K562 (cell line): ENCODE measurements at regions not wholly inside any gene's neighbourhood (a gene's known extent, or its start where the extent isn't known, plus 50 kb on each side); places are given as distances from the start of the nearest gene placed in this dataset.
A peak's percentile ranks its signal among the peaks of the same experiment; 100 is the strongest.

Experiments
- ATAC-seq: fragments of 200-7000 bp; cut with Tn5 transposase; 3 replicates; pipeline ENCODE4 v1.9.1; 2020; ENCODE audit warnings: moderate library complexity
- BruUV-seq: library from RNA; stranded (reverse); fragments of 400-500 nt; replicated peaks from 2 replicates; lab custom pipeline; 2021; lab: Mats Ljungman, UMichigan
- CTCF ChIA-PET: fragments of 300-600 bp; formaldehyde crosslinking; extraction: SDS; loops from one replicate; lab custom pipeline; 2021; ENCODE audit warnings: low intra/inter-chr PET ratio; lab: Yijun Ruan, JAX
- POLR2A ChIA-PET: fragments of 300-600, 350-650 bp; sonication (Branson Sonifier 250); formaldehyde crosslinking; extraction: SDS; loops from one replicate; lab custom pipeline; 2021; ENCODE audit warnings: antibody characterized with exemption, inconsistent platforms; lab: Yijun Ruan, JAX
- DNase-seq, 4 experiments: peaks; one replicate each; pipeline versions ENCODE4 v3.0.0 to v3.0.0-alpha.2; 2011 to 2018; ENCODE audit warnings: low spot score in 3 of 4, mixed read lengths in 3 of 4; ENCODE audit errors: extremely low read depth in 1 of 4
- FAIRE-seq: peaks from 2 replicates; lab custom pipeline; 2011; peaks lifted over from hg19 to GRCh38; lab: Jason Lieb, UNC
- H2AFZ ChIP-seq: 2 replicates; pipeline ENCODE4 v1.6.0; 2011; ENCODE audit warnings: low read depth, low read length, control low read depth, inconsistent platforms
- H3K27ac ChIP-seq: fragments of 200-600 bp; 3 replicates; pipeline ENCODE4 v1.8.0; 2011; ENCODE audit warnings: low read depth, mild to moderate bottlenecking, control low read depth, inconsistent platforms, low read length, moderate library complexity, mixed read lengths; ENCODE audit errors: extremely low read depth
- H3K27me3 ChIP-seq, 2 experiments: fragments of 300-600 bp in 1 of 2; 2 replicates in 1 of 2; 3 replicates in 1 of 2; pipeline versions ENCODE4 v1.6.0 to v1.8.0; 2011; ENCODE audit warnings: inconsistent platforms in 2 of 2, low read length in 2 of 2, mild to moderate bottlenecking in 1 of 2, mixed read lengths in 1 of 2, moderate library complexity in 1 of 2; ENCODE audit not compliant: control insufficient read depth in 2 of 2, insufficient read depth in 2 of 2
- H3K36me3 ChIP-seq: fragments of 300-600 bp; 3 replicates; pipeline ENCODE4 v1.8.0; 2011; ENCODE audit warnings: mild to moderate bottlenecking, low read length, inconsistent platforms; ENCODE audit not compliant: control insufficient read depth, insufficient read depth
- H3K4me1 ChIP-seq, 2 experiments: fragments of 200-600 bp in 1 of 2; replicated peaks in 1 of 2; 2 replicates in 1 of 2; 3 replicates in 1 of 2; pipeline versions ENCODE4 v1.5.1 to v1.8.0; 2011; ENCODE audit warnings: inconsistent platforms in 2 of 2, low read length in 2 of 2, mild to moderate bottlenecking in 1 of 2, mixed read lengths in 1 of 2, moderate library complexity in 1 of 2; ENCODE audit not compliant: control insufficient read depth in 2 of 2, insufficient read depth in 2 of 2
- H3K4me2 ChIP-seq: 2 replicates; pipeline ENCODE4 v1.6.1; 2011; ENCODE audit warnings: low read length, control low read depth, inconsistent platforms, mixed read lengths; ENCODE audit not compliant: insufficient read depth
- H3K4me3 ChIP-seq: fragments of 200-600 bp; sonication (generic), shearing (Covaris generic); 2 replicates; pipeline ENCODE4 v1.5.1; 2016; ENCODE audit warnings: control low read depth, inconsistent platforms
- H3K79me2 ChIP-seq: fragments of 200-600 bp; 3 replicates; pipeline ENCODE4 v1.8.0; 2011; ENCODE audit warnings: low read length, inconsistent platforms; ENCODE audit not compliant: control insufficient read depth, insufficient read depth
- H3K9ac ChIP-seq, 2 experiments: 2 replicates each; pipeline versions ENCODE4 v1.6.0 to v1.6.1; 2011; ENCODE audit warnings: low read depth in 2 of 2, low read length in 2 of 2, control low read depth in 1 of 2, inconsistent platforms in 1 of 2, mild to moderate bottlenecking in 1 of 2, mixed read lengths in 1 of 2; ENCODE audit not compliant: insufficient read depth in 1 of 2
- H3K9me1 ChIP-seq: one replicate; pipeline ENCODE4 v1.6.0; 2011; ENCODE audit warnings: inconsistent platforms, mild to moderate bottlenecking, low read length, moderate library complexity; ENCODE audit not compliant: control insufficient read depth, insufficient read depth
- H3K9me3 ChIP-seq: replicated peaks from 2 replicates; pipeline ENCODE4 v1.5.1; 2011; ENCODE audit warnings: low read depth, low read length, inconsistent platforms; ENCODE audit not compliant: control insufficient read depth, insufficient read depth
- H4K20me1 ChIP-seq: replicated peaks from 2 replicates; pipeline ENCODE4 v1.6.1; 2011; ENCODE audit warnings: low read length, inconsistent platforms, mixed read lengths; ENCODE audit not compliant: control insufficient read depth, insufficient read depth
- CEBPG ChIP-seq, 3 experiments: fragments of 200-800 bp in 1 of 3; sonication (Bioruptor generic) in 1 of 3; sonication (generic) in 1 of 3; formaldehyde crosslinking in 1 of 3; IDR thresholded peaks in 2 of 3; conservative IDR thresholded peaks in 1 of 3; 2 replicates each; pipeline versions ENCODE4 v1.6.1 to v1.8.0; 2016 to 2022; ENCODE audit warnings: missing compliant biosample characterization in 2 of 3, missing genetic modification characterization in 2 of 3, mild to moderate bottlenecking in 1 of 3, missing genetic modification reagents in 1 of 3
- PKNOX1 ChIP-seq: fragments of 450-650 bp; IDR thresholded peaks from 2 replicates; pipeline ENCODE4 v1.6.1; 2016
- SNIP1 ChIP-seq: fragments of 450-650 bp; IDR thresholded peaks from 2 replicates; pipeline ENCODE4 v1.7.1; 2017; ENCODE audit warnings: low read depth, mild to moderate bottlenecking
- SPI1 ChIP-seq: IDR thresholded peaks from 2 replicates; pipeline ENCODE4 v1.6.1; 2011; ENCODE audit warnings: low read depth, low read length, control low read depth, borderline replicate concordance
- WGBS: fragments of 100-300 bp; shearing (Covaris generic); methylation state at CpG from one replicate; pipeline ENCODE4 v1.1.6; 2016; ENCODE audit warnings: low coverage, mixed read lengths; ENCODE audit not compliant: insufficient coverage; ENCODE audit errors: missing lambda C conversion rate; 5-methylcytosine and 5-hydroxymethylcytosine counted together
- in situ Hi-C: fragments of 300-500 bp; cut with MboI; formaldehyde crosslinking; loops from 4 replicates; pipeline ENCODE4 v1.15.0; 2018; ENCODE audit warnings: inconsistent platforms, mixed read lengths
- intact Hi-C: fragments of 100-400 bp; cut with micrococcal nuclease; formaldehyde crosslinking; loops from 2 replicates; pipeline ENCODE4 v1.14.2; 2022

- H2AFZ ChIP-seq = 0 out of 2 replicates have a peak overlapping the region, but pooled peaks have one; percentile 14
- WGBS = 33% methylated on average over 8 of the region's 9 CpGs
These were observed 301.4 kb upstream of the TNP1 start for GRCh38 chr2:217160978-217161973.

More at GRCh38 chr2:217160978-217161973, 301.4 kb upstream of the TNP1 start:
- intact Hi-C loops = loop anchor here (5.0 to 10.0 kb wide), 2 partner anchors 99 to 286 kb away; no protein-coding TSS in a partner anchor
- Histone ChIP-seq H3K9me1 (no peaks in the 10 kb centered on the region), H3K79me2 (no peaks in the 10 kb centered on the region), H3K4me2 (no peak overlapping the region), H3K27me3 (no peaks in the 10 kb centered on the region), H4K20me1 (no peaks in the 10 kb centered on the region), H3K36me3 (no peaks in the 10 kb centered on the region), H3K27ac (no peak overlapping the region), H3K4me1 (peaks cover 0 to 6% of the 10 kb centered on the region in 2 experiments; a peak in 3 of 5 replicates), H3K4me3 (no peak overlapping the region), H3K9me3 (no peaks in the 10 kb centered on the region), H3K9ac (no peak overlapping the region)
- in situ Hi-C loops = no loop called here
- BruUV-seq = no TSS peak
- ATAC-seq = no peak
- CTCF ChIA-PET = no interaction called here
- no peak for DNase-seq
- 0 out of 2 replicates have a peak, but pooled peaks have one; percentile 16 for TF ChIP-seq CEBPG (CRISPR knock-in tag; IDR thresholded peaks at IDR 0.05)
- no peak for TF ChIP-seq CEBPG (tag; conservative IDR thresholded peaks at IDR 0.05 in 1 of 2, IDR thresholded peaks at IDR 0.05 in 1 of 2)
- peak; percentile 33 for TF ChIP-seq PKNOX1
- no peak for TF ChIP-seq SNIP1
- TF ChIP-seq SPI1 = peak; percentile 79; the same call in 1 of the 2 replicates
- POLR2A ChIA-PET = interaction anchor here (0.6 kb wide), 1 partner anchor 123 kb away, joined by 3 read pairs; no protein-coding TSS in a partner anchor
- FAIRE-seq = no peak
